Psoas muscle (tissue), 7 donors: ENCODE measurements at regions not wholly inside any gene's neighbourhood (a gene's known extent, or its start where the extent isn't known, plus 50 kb on each side); places are given as distances from the start of the nearest gene placed in this dataset.
"Not testable (repeated sequence)": the region's sequence is repeated elsewhere in the genome, so short reads cannot be mapped to it uniquely, and the experiment has no call there.

Source experiments
- ATAC-seq, 4 donors: fragments of 200-7000 bp; cut with Tn5 transposase; one replicate each; pipeline ENCODE4 v1.9.1; 2020; ENCODE audit warnings: moderate library complexity in 3 of 4, mild to moderate bottlenecking in 2 of 4
- DNase-seq, 2 donors: peaks; one replicate each; pipeline ENCODE4 v3.0.0-alpha.2; 2020
- H3K27ac ChIP-seq: fragments of 200-600 bp; one replicate; pipeline ENCODE4 v1.8.0; 2022
- H3K27me3 ChIP-seq, 3 donors: fragments of 200-600 bp in 1 of 3; one replicate each; pipeline versions ENCODE4 v1.6.1 to v1.8.0; 2013 to 2022; ENCODE audit warnings: low read length in 2 of 3, mild to moderate bottlenecking in 2 of 3, moderate library complexity in 1 of 3; ENCODE audit not compliant: insufficient read depth in 3 of 3
- H3K36me3 ChIP-seq, 2 donors: fragments of 200-600 bp in 1 of 2; one replicate each; pipeline versions ENCODE4 v1.6.1 to v1.8.0; 2013 to 2022; ENCODE audit warnings: low read depth in 1 of 2, mild to moderate bottlenecking in 1 of 2, moderate library complexity in 1 of 2; ENCODE audit not compliant: insufficient read depth in 1 of 2
- H3K4me1 ChIP-seq: fragments of 200-600 bp; one replicate; pipeline ENCODE4 v1.8.0; 2022
- H3K4me3 ChIP-seq: fragments of 200-600 bp; one replicate; pipeline ENCODE4 v1.8.0; 2022; ENCODE audit warnings: mild to moderate bottlenecking
- H3K9me3 ChIP-seq: fragments of 200-600 bp; one replicate; pipeline ENCODE4 v1.8.0; 2022
- CTCF ChIP-seq: fragments of 200-600 bp; IDR thresholded peaks from one replicate; pipeline ENCODE4 v1.8.0; 2022; ENCODE audit warnings: antibody characterized with exemption
- WGBS, 3 donors: extraction: QIAGEN DNeasy Blood & Tissue Kit; methylation state at CpG; one replicate each; pipeline versions ENCODE4 v1.1.6 to v1.1.7; 2013; 5-methylcytosine and 5-hydroxymethylcytosine counted together
- intact Hi-C, 2 donors: fragments of 100-400 bp; cut with DNase I; formaldehyde crosslinking; loops; one replicate each; pipeline versions ENCODE4 v1.11.0 to v1.14.2; 2022
- donor health status: healthy with polysubstance abuse.
- donor health status: DM: no; HTN: no; CAD: no; lungs with moderate emphysema.
- donor health status: Bipolar disorder and iron deficiency.
- donor health status: healthy.
- donor health status: DM: yes; HTN: yes; CAD: no.
- donor health status: DM: no; HTN: no; CAD: no.
- donor health status: DM: yes; HTN: yes; CAD: no.

- intact Hi-C loops, DNase-seq, H3K4me3 ChIP-seq, H3K36me3 ChIP-seq, ATAC-seq, H3K9me3 ChIP-seq, H3K27me3 ChIP-seq, H3K4me1 ChIP-seq, H3K27ac ChIP-seq: not testable (repeated sequence)
- WGBS, 3 donors: 85 to 91% (median 86%) methylated on average over 1 of the region's 1 CpG
Observed at GRCh38 chr6:82100763-82101162, 146.8 kb downstream of the IBTK start.

GRCh38 chr6:82097676-82098075 lies 149.9 kb downstream of the IBTK start:
- Histone ChIP-seq H3K27me3 (no peaks in the 10 kb centered on the region), H3K4me3 (no peak overlapping the region), H3K4me1 (no peaks in the 10 kb centered on the region), H3K36me3 (no peaks in the 10 kb centered on the region), H3K9me3 (no peaks in the 10 kb centered on the region), H3K27ac (no peak overlapping the region)
- WGBS, 3 donors: 90 to 93% (median 92%) methylated on average over 2 of the region's 2 CpGs
- intact Hi-C loops: no loop called here
- DNase-seq: no peak
- no peak for TF ChIP-seq CTCF
- no peak for ATAC-seq

GRCh38 chr6:82095091-82095490 lies 152.5 kb downstream of the IBTK start:
- no peak for ATAC-seq
- Histone ChIP-seq H3K4me3 (no peak overlapping the region), H3K4me1 (no peaks in the 10 kb centered on the region), H3K36me3 (no peaks in the 10 kb centered on the region), H3K27ac (no peak overlapping the region), H3K9me3 (no peaks in the 10 kb centered on the region), H3K27me3 (no peaks in the 10 kb centered on the region)
- WGBS, 3 donors: 42 to 57% (median 50%) methylated on average over 5 of the region's 5 CpGs
- intact Hi-C loops: no loop called here
- TF ChIP-seq CTCF: no peak
- no peak for DNase-seq

GRCh38 chr6:82094166-82094806 lies 153.3 kb downstream of the IBTK start:
- Histone ChIP-seq H3K4me1 (no peaks in the 10 kb centered on the region), H3K36me3 (no peaks in the 10 kb centered on the region), H3K9me3 (no peaks in the 10 kb centered on the region), H3K27ac (no peak overlapping the region), H3K4me3 (no peak overlapping the region), H3K27me3 (no peaks in the 10 kb centered on the region)
- no peak for TF ChIP-seq CTCF
- WGBS, 3 donors: 81 to 87% (median 87%) methylated on average over 4 of the region's 4 CpGs
- intact Hi-C loops: no loop called here
- ATAC-seq (no peak), DNase-seq (no peak)

- intact Hi-C loops: no loop called here
- no peak overlapping the region for H3K27ac ChIP-seq
- H3K4me3 ChIP-seq: no peak overlapping the region
- no peak for ATAC-seq
- WGBS, 3 donors: 58 to 73% (median 61%) methylated on average over 4 of the region's 4 CpGs
- no peaks in the 10 kb centered on the region for H3K9me3 ChIP-seq
- no peaks in the 10 kb centered on the region for H3K27me3 ChIP-seq
- TF ChIP-seq CTCF: no peak
- no peak for DNase-seq
- no peaks in the 10 kb centered on the region for H3K4me1 ChIP-seq
- no peaks in the 10 kb centered on the region for H3K36me3 ChIP-seq
Observed at GRCh38 chr6:82088978-82089771, 158.4 kb downstream of the IBTK start.
